Small intestine (tissue), 7 donors: ENCODE measurements at regions not wholly inside any gene's neighbourhood (a gene's known extent, or its start where the extent isn't known, plus 50 kb on each side); places are given as distances from the start of the nearest gene placed in this dataset.

Experiments
- DNase-seq, 2 donors: peaks; one replicate each; pipeline versions ENCODE4 v3.0.0 to v3.0.0-alpha.2; 2013
- FAIRE-seq: peaks from 2 replicates; lab custom pipeline; 2012; peaks lifted over from hg19 to GRCh38; lab: Jason Lieb, UNC
- H3K27ac ChIP-seq, 3 donors: one replicate each; pipeline ENCODE4 v1.5.1; 2013; ENCODE audit warnings: low read length in 2 of 3, mild to moderate bottlenecking in 2 of 3, control low read depth in 1 of 3, inconsistent platforms in 1 of 3, low read depth in 1 of 3, moderate library complexity in 1 of 3
- H3K27me3 ChIP-seq, 3 donors: one replicate each; pipeline ENCODE4 v1.6.1; 2013; ENCODE audit warnings: low read length in 3 of 3, inconsistent platforms in 1 of 3; ENCODE audit not compliant: control insufficient read depth in 3 of 3, insufficient read depth in 3 of 3
- H3K36me3 ChIP-seq, 3 donors: one replicate each; pipeline ENCODE4 v1.6.1; 2013; ENCODE audit warnings: low read length in 3 of 3, inconsistent platforms in 1 of 3, low read depth in 1 of 3, mild to moderate bottlenecking in 1 of 3, moderate library complexity in 1 of 3; ENCODE audit not compliant: control insufficient read depth in 3 of 3, insufficient read depth in 2 of 3
- H3K4me1 ChIP-seq, 3 donors: one replicate each; pipeline ENCODE4 v1.6.1; 2013; ENCODE audit warnings: low read length in 2 of 3, inconsistent platforms in 1 of 3, low read depth in 1 of 3, mild to moderate bottlenecking in 1 of 3, moderate library complexity in 1 of 3; ENCODE audit not compliant: control insufficient read depth in 3 of 3, insufficient read depth in 2 of 3
- H3K4me3 ChIP-seq, 3 donors: one replicate each; pipeline ENCODE4 v1.5.1; 2013; ENCODE audit warnings: low read length in 3 of 3, control low read depth in 1 of 3, inconsistent platforms in 1 of 3, low read depth in 1 of 3, mild to moderate bottlenecking in 1 of 3, moderate library complexity in 1 of 3
- H3K9me3 ChIP-seq, 2 donors: one replicate each; pipeline ENCODE4 v1.6.1; 2013; ENCODE audit warnings: low read depth in 1 of 2, low read length in 1 of 2; ENCODE audit not compliant: control insufficient read depth in 2 of 2, insufficient read depth in 1 of 2
- WGBS, 3 donors: extraction: QIAGEN DNeasy Blood & Tissue Kit; methylation state at CpG; one replicate each; pipeline ENCODE4 v1.1.7; 2013; 5-methylcytosine and 5-hydroxymethylcytosine counted together
- donor health status: healthy with polysubstance abuse.
- donor health status: control.
- donor health status: control.
- donor health status: Bipolar disorder and iron deficiency.
- donor health status: healthy.

GRCh38 chr3:76497636-76498035 lies 542.3 kb upstream of the ROBO2 start:
- H3K4me3 ChIP-seq = no peak overlapping the region
- DNase-seq (no peak), FAIRE-seq (no peak)
- H3K9me3 ChIP-seq = no peaks in the 10 kb centered on the region
- H3K4me1 ChIP-seq = no peaks in the 10 kb centered on the region
- no peaks in the 10 kb centered on the region for H3K36me3 ChIP-seq
- 53 to 74% (median 64%) methylated on average over 3 of the region's 3 CpGs for WGBS, 3 donors
- no peaks in the 10 kb centered on the region for H3K27me3 ChIP-seq
- no peak overlapping the region for H3K27ac ChIP-seq

GRCh38 chr3:76500746-76501275 lies 539.1 kb upstream of the ROBO2 start:
- Histone ChIP-seq H3K27me3 (no peaks in the 10 kb centered on the region), H3K4me1 (no peaks in the 10 kb centered on the region), H3K4me3 (no peak overlapping the region), H3K27ac (no peak overlapping the region), H3K9me3 (no peaks in the 10 kb centered on the region), H3K36me3 (no peaks in the 10 kb centered on the region)
- FAIRE-seq (no peak), DNase-seq (no peak)
- WGBS, 3 donors = 85 to 95% (median 93%) methylated on average over 2 of the region's 2 CpGs

GRCh38 chr3:76501315-76501714 lies 538.6 kb upstream of the ROBO2 start:
- Histone ChIP-seq H3K36me3 (no peaks in the 10 kb centered on the region), H3K27ac (no peak overlapping the region), H3K9me3 (no peaks in the 10 kb centered on the region), H3K4me3 (no peak overlapping the region), H3K27me3 (no peaks in the 10 kb centered on the region), H3K4me1 (no peaks in the 10 kb centered on the region)
- WGBS, 3 donors = 9 to 45% (median 9%) methylated on average over 1 of the region's 1 CpG
- DNase-seq = no peak
- FAIRE-seq = no peak

GRCh38 chr3:76502076-76502475 lies 537.8 kb upstream of the ROBO2 start:
- H3K9me3 ChIP-seq = no peaks in the 10 kb centered on the region
- FAIRE-seq = no peak
- no peaks in the 10 kb centered on the region for H3K27me3 ChIP-seq
- no peak overlapping the region for H3K4me3 ChIP-seq
- no peak overlapping the region for H3K27ac ChIP-seq
- DNase-seq = no peak
- no peaks in the 10 kb centered on the region for H3K4me1 ChIP-seq
- no peaks in the 10 kb centered on the region for H3K36me3 ChIP-seq

- Histone ChIP-seq H3K36me3 (no peaks in the 10 kb centered on the region), H3K4me3 (no peak overlapping the region), H3K27ac (no peak overlapping the region), H3K4me1 (no peaks in the 10 kb centered on the region), H3K27me3 (no peaks in the 10 kb centered on the region), H3K9me3 (peaks cover 0 to 2% of the 10 kb centered on the region in 2 donors)
- 72 to 84% (median 81%) methylated on average over 5 of the region's 5 CpGs for WGBS, 3 donors
- DNase-seq (no peak), FAIRE-seq (no peak)
Measured at GRCh38 chr3:76505202-76505845, 534.6 kb upstream of the ROBO2 start.

GRCh38 chr3:76509179-76509830 lies 530.6 kb upstream of the ROBO2 start:
- Histone ChIP-seq H3K4me3 (no peak overlapping the region), H3K9me3 (peaks cover 0 to 2% of the 10 kb centered on the region in 2 donors), H3K27ac (no peak overlapping the region), H3K4me1 (no peaks in the 10 kb centered on the region), H3K27me3 (no peaks in the 10 kb centered on the region), H3K36me3 (no peaks in the 10 kb centered on the region)
- no peak for FAIRE-seq
- DNase-seq = no peak
- 69 to 76% (median 71%) methylated on average over 9 of the region's 9 CpGs for WGBS, 3 donors

- DNase-seq = no peak
- FAIRE-seq = no peak
Measured at GRCh38 chr3:76514836-76515235, 525.1 kb upstream of the ROBO2 start.

GRCh38 chr3:76523337-76523736 lies 516.6 kb upstream of the ROBO2 start:
- 46 to 71% (median 61%) methylated on average over 1 of the region's 1 CpG for WGBS, 3 donors

More at GRCh38 chr3:76514836-76515235, 525.1 kb upstream of the ROBO2 start:
- Histone ChIP-seq H3K4me1 (no peaks in the 10 kb centered on the region), H3K27ac (no peak overlapping the region), H3K4me3 (no peak overlapping the region), H3K36me3 (no peaks in the 10 kb centered on the region), H3K9me3 (no peaks in the 10 kb centered on the region), H3K27me3 (no peaks in the 10 kb centered on the region)

More at GRCh38 chr3:76523337-76523736, 516.6 kb upstream of the ROBO2 start:
- no peaks in the 10 kb centered on the region for H3K4me1 ChIP-seq
- no peak overlapping the region for H3K27ac ChIP-seq
- H3K36me3 ChIP-seq = no peaks in the 10 kb centered on the region
- H3K4me3 ChIP-seq = no peak overlapping the region
- no peak for FAIRE-seq
- H3K9me3 ChIP-seq = no peaks in the 10 kb centered on the region
- H3K27me3 ChIP-seq = no peaks in the 10 kb centered on the region
- DNase-seq = no peak
